Esophagus (tissue), 2 donors: ENCODE measurements at regions not wholly inside any gene's neighbourhood (a gene's known extent, or its start where the extent isn't known, plus 50 kb on each side); places are given as distances from the start of the nearest gene placed in this dataset.

Experiments used
- H3K27ac ChIP-seq, 2 donors: one replicate each; pipeline ENCODE4 v1.5.1; 2013; ENCODE audit warnings: low read depth in 2 of 2, mild to moderate bottlenecking in 2 of 2, inconsistent platforms in 1 of 2, low read length in 1 of 2, moderate library complexity in 1 of 2
- H3K27me3 ChIP-seq, 2 donors: one replicate each; pipeline ENCODE4 v1.6.1; 2013; ENCODE audit warnings: low read length in 2 of 2, control low read depth in 1 of 2, mild to moderate bottlenecking in 1 of 2; ENCODE audit not compliant: insufficient read depth in 2 of 2, control insufficient read depth in 1 of 2
- H3K36me3 ChIP-seq, 2 donors: one replicate each; pipeline ENCODE4 v1.6.1; 2013; ENCODE audit warnings: low read length in 1 of 2; ENCODE audit not compliant: control insufficient read depth in 2 of 2, insufficient read depth in 2 of 2
- H3K4me1 ChIP-seq, 2 donors: one replicate each; pipeline ENCODE4 v1.6.1; 2013; ENCODE audit warnings: low read length in 1 of 2; ENCODE audit not compliant: control insufficient read depth in 2 of 2, insufficient read depth in 2 of 2
- H3K4me3 ChIP-seq, 2 donors: one replicate each; pipeline ENCODE4 v1.5.1; 2013; ENCODE audit warnings: low read length in 2 of 2, mild to moderate bottlenecking in 2 of 2, low read depth in 1 of 2, moderate library complexity in 1 of 2
- H3K9me3 ChIP-seq, 2 donors: one replicate each; pipeline ENCODE4 v1.6.1; 2013; ENCODE audit warnings: mild to moderate bottlenecking in 2 of 2, low read depth in 1 of 2, low read length in 1 of 2, moderate library complexity in 1 of 2; ENCODE audit not compliant: control insufficient read depth in 2 of 2, insufficient read depth in 1 of 2
- WGBS, 2 donors: extraction: QIAGEN DNeasy Blood & Tissue Kit; methylation state at CpG; one replicate each; pipeline ENCODE4 v1.1.7; 2013; 5-methylcytosine and 5-hydroxymethylcytosine counted together
- donor health status: healthy with polysubstance abuse.
- donor health status: Bipolar disorder and iron deficiency.

GRCh38 chr13:109533350-109533749 lies 253.0 kb downstream of the IRS2 start:
- WGBS, 2 donors = 92% methylated on average over 11 of the region's 11 CpGs
- Histone ChIP-seq H3K4me3 (no peak overlapping the region), H3K27me3 (no peaks in the 10 kb centered on the region), H3K36me3 (no peaks in the 10 kb centered on the region), H3K9me3 (no peaks in the 10 kb centered on the region), H3K4me1 (no peaks in the 10 kb centered on the region), H3K27ac (no peak overlapping the region)

- no peak overlapping the region for H3K27ac ChIP-seq
- H3K4me1 ChIP-seq = no peaks in the 10 kb centered on the region
- H3K9me3 ChIP-seq = no peaks in the 10 kb centered on the region
- H3K27me3 ChIP-seq = no peaks in the 10 kb centered on the region
- 86 to 91% methylated on average over 5 of the region's 5 CpGs for WGBS, 2 donors
- no peaks in the 10 kb centered on the region for H3K36me3 ChIP-seq
- H3K4me3 ChIP-seq = no peak overlapping the region
Measured at GRCh38 chr13:109529964-109530363, 256.4 kb downstream of the IRS2 start.

- Histone ChIP-seq H3K9me3 (no peaks in the 10 kb centered on the region), H3K4me1 (peaks cover 0 to 2% of the 10 kb centered on the region in 2 donors), H3K36me3 (no peaks in the 10 kb centered on the region), H3K27me3 (no peaks in the 10 kb centered on the region), H3K4me3 (no peak overlapping the region), H3K27ac (no peak overlapping the region)
- WGBS, 2 donors = 92 to 97% methylated on average over 21 of the region's 21 CpGs
Measured at GRCh38 chr13:109521719-109522118, 264.7 kb downstream of the IRS2 start.

GRCh38 chr13:109517517-109517916 lies 268.9 kb downstream of the IRS2 start:
- Histone ChIP-seq H3K9me3 (no peaks in the 10 kb centered on the region), H3K27ac (no peak overlapping the region), H3K4me3 (no peak overlapping the region), H3K4me1 (peaks cover 0 to 2% of the 10 kb centered on the region in 2 donors), H3K27me3 (no peaks in the 10 kb centered on the region), H3K36me3 (no peaks in the 10 kb centered on the region)

- H3K27me3 ChIP-seq = no peaks in the 10 kb centered on the region
- no peaks in the 10 kb centered on the region for H3K36me3 ChIP-seq
- no peak overlapping the region for H3K4me3 ChIP-seq
- H3K27ac ChIP-seq = no peak overlapping the region
- H3K4me1 ChIP-seq = no peaks in the 10 kb centered on the region
- no peaks in the 10 kb centered on the region for H3K9me3 ChIP-seq
- WGBS, 2 donors = 51 to 59% methylated on average over 4 of the region's 4 CpGs
Measured at GRCh38 chr13:109516186-109516585, 270.2 kb downstream of the IRS2 start.

GRCh38 chr13:109510013-109510412 lies 276.4 kb downstream of the IRS2 start:
- 60 to 79% methylated on average over 3 of the region's 3 CpGs for WGBS, 2 donors
- H3K27ac ChIP-seq = no peak overlapping the region
- H3K27me3 ChIP-seq = no peaks in the 10 kb centered on the region
- H3K4me3 ChIP-seq = no peak overlapping the region
- no peaks in the 10 kb centered on the region for H3K4me1 ChIP-seq
- H3K9me3 ChIP-seq = no peaks in the 10 kb centered on the region
- H3K36me3 ChIP-seq = no peaks in the 10 kb centered on the region

- Histone ChIP-seq H3K9me3 (no peaks in the 10 kb centered on the region), H3K4me3 (no peak overlapping the region), H3K27ac (no peak overlapping the region), H3K4me1 (no peaks in the 10 kb centered on the region), H3K36me3 (no peaks in the 10 kb centered on the region), H3K27me3 (no peaks in the 10 kb centered on the region)
- 64 to 74% methylated on average over 4 of the region's 4 CpGs for WGBS, 2 donors
Measured at GRCh38 chr13:109509154-109509900, 277.1 kb downstream of the IRS2 start.

GRCh38 chr13:109500146-109500773 lies 286.1 kb downstream of the IRS2 start:
- Histone ChIP-seq H3K4me1 (no peaks in the 10 kb centered on the region), H3K27ac (no peak overlapping the region), H3K36me3 (no peaks in the 10 kb centered on the region), H3K27me3 (peaks cover 0 to 3% of the 10 kb centered on the region in 2 donors), H3K4me3 (no peak overlapping the region), H3K9me3 (no peaks in the 10 kb centered on the region)
- 53% methylated on average over 6 of the region's 6 CpGs for WGBS, 2 donors

- Histone ChIP-seq H3K9me3 (no peaks in the 10 kb centered on the region), H3K27me3 (peaks cover 0 to 3% of the 10 kb centered on the region in 2 donors), H3K4me1 (no peaks in the 10 kb centered on the region), H3K4me3 (no peak overlapping the region), H3K36me3 (no peaks in the 10 kb centered on the region), H3K27ac (no peak overlapping the region)
- WGBS, 2 donors = 90 to 94% methylated on average over 10 of the region's 10 CpGs
Measured at GRCh38 chr13:109497917-109498316, 288.5 kb downstream of the IRS2 start.

- 76 to 77% methylated on average over 7 of the region's 7 CpGs for WGBS, 2 donors
- H3K27ac ChIP-seq = no peak overlapping the region
- H3K4me3 ChIP-seq = no peak overlapping the region
- no peaks in the 10 kb centered on the region for H3K9me3 ChIP-seq
- H3K27me3 ChIP-seq = peaks cover 0 to 3% of the 10 kb centered on the region in 2 donors
- no peaks in the 10 kb centered on the region for H3K4me1 ChIP-seq
- H3K36me3 ChIP-seq = no peaks in the 10 kb centered on the region
Measured at GRCh38 chr13:109496216-109496615, 290.2 kb downstream of the IRS2 start.
